HG02981 (cell line): ENCODE measurements at regions not wholly inside any gene's neighbourhood (a gene's known extent, or its start where the extent isn't known, plus 50 kb on each side); places are given as distances from the start of the nearest gene placed in this dataset.

ENCODE experiments used
- ATAC-seq: cut with Tn5 transposase; IDR thresholded peaks from one replicate; pipeline ENCODE4 v1.9.1; 2021; ENCODE audit warnings: mild to moderate bottlenecking, moderate library complexity; ENCODE audit not compliant: unreplicated experiment

- ATAC-seq: no peak
These were observed 428.1 kb downstream of the PRDM2 start for GRCh38 chr1:14128096-14128495.

GRCh38 chr1:14129009-14129408 is 429.0 kb downstream of the PRDM2 start:
- no peak for ATAC-seq

GRCh38 chr1:14135070-14135469 is 435.1 kb downstream of the PRDM2 start:
- ATAC-seq: no peak

GRCh38 chr1:14136152-14136763 is 436.3 kb downstream of the PRDM2 start:
- ATAC-seq: no peak

GRCh38 chr1:14136881-14137280 is 436.9 kb downstream of the PRDM2 start:
- ATAC-seq: no peak

GRCh38 chr1:14137411-14138134 is 437.6 kb downstream of the PRDM2 start:
- no peak for ATAC-seq

- no peak for ATAC-seq
These were observed 438.1 kb downstream of the PRDM2 start for GRCh38 chr1:14138135-14138506.

GRCh38 chr1:14138687-14139086 is 438.7 kb downstream of the PRDM2 start:
- no peak for ATAC-seq

GRCh38 chr1:14140831-14141401 is 440.9 kb downstream of the PRDM2 start:
- ATAC-seq: no peak

GRCh38 chr1:14141656-14142055 is 441.7 kb downstream of the PRDM2 start:
- ATAC-seq: no peak

GRCh38 chr1:14142397-14143100 is 442.6 kb downstream of the PRDM2 start:
- no peak for ATAC-seq

- ATAC-seq: no peak
These were observed 443.8 kb downstream of the PRDM2 start for GRCh38 chr1:14143777-14144176.

GRCh38 chr1:14148526-14148925 is 448.5 kb downstream of the PRDM2 start:
- no peak for ATAC-seq

- no peak for ATAC-seq
These were observed 449.1 kb upstream of the KAZN start for GRCh38 chr1:14149431-14149830.

- ATAC-seq: no peak
These were observed 441.9 kb upstream of the KAZN start for GRCh38 chr1:14156543-14156942.

GRCh38 chr1:14160781-14161180 is 437.7 kb upstream of the KAZN start:
- ATAC-seq: no peak

GRCh38 chr1:14163246-14163645 is 435.2 kb upstream of the KAZN start:
- ATAC-seq: no peak

GRCh38 chr1:14165371-14165801 is 433.1 kb upstream of the KAZN start:
- no peak for ATAC-seq

- no peak for ATAC-seq
These were observed 430.6 kb upstream of the KAZN start for GRCh38 chr1:14167884-14168283.

- no peak for ATAC-seq
These were observed 430.0 kb upstream of the KAZN start for GRCh38 chr1:14168326-14169063.

GRCh38 chr1:14173598-14173997 is 424.9 kb upstream of the KAZN start:
- ATAC-seq: no peak
